HUES6 (cell line): ENCODE measurements at regions not wholly inside any gene's neighbourhood (a gene's known extent, or its start where the extent isn't known, plus 50 kb on each side); places are given as distances from the start of the nearest gene placed in this dataset.
"Not testable (repeated sequence)": the region's sequence is repeated elsewhere in the genome, so short reads cannot be mapped to it uniquely, and the experiment has no call there.

Experiments
- H3K27ac ChIP-seq: 2 replicates; pipeline ENCODE4 v1.7.0; 2013; ENCODE audit warnings: low read depth, mild to moderate bottlenecking, low read length, inconsistent platforms
- H3K27me3 ChIP-seq: 2 replicates; pipeline ENCODE4 v1.6.1; 2013; ENCODE audit warnings: low read length; ENCODE audit not compliant: control insufficient read depth, insufficient read depth
- H3K36me3 ChIP-seq: 2 replicates; pipeline ENCODE4 v1.6.1; 2013; ENCODE audit warnings: low read length; ENCODE audit not compliant: control insufficient read depth, insufficient read depth
- H3K4me1 ChIP-seq: 2 replicates; pipeline ENCODE4 v1.6.1; 2013; ENCODE audit warnings: low read length; ENCODE audit not compliant: control insufficient read depth, insufficient read depth
- H3K4me3 ChIP-seq: 2 replicates; pipeline ENCODE4 v1.5.1; 2013; ENCODE audit warnings: low read depth, low read length
- H3K9ac ChIP-seq: one replicate; pipeline ENCODE4 v1.6.1; 2013; ENCODE audit warnings: mild to moderate bottlenecking, low read length
- H3K9me3 ChIP-seq: 2 replicates; pipeline ENCODE4 v1.6.1; 2013; ENCODE audit warnings: low read depth, low read length; ENCODE audit not compliant: control insufficient read depth, insufficient read depth

DNA sequence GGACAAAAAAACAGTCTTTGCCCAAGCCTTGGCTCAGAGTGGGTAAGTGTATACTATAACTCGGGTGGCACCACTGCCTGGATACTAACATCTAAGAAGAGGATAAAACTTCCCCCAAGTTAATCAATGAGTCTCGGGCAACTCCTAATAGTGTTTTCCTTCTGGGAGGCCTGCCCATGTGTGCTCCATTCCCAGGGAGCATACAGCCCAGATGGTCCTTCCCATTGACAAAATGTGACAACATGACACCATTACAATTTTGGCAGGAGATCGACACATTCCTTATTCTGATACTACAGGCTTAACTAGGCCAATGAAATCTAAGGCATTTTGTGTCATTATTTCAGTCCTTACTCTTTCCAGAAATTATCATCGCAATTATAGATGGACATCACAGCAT, 52.7 kb upstream of the CRIM1 start:
- no peaks in the 10 kb centered on the region for H3K27me3 ChIP-seq
- H3K9ac ChIP-seq = no peak overlapping the region
- H3K9me3 ChIP-seq = no peaks in the 10 kb centered on the region

DNA sequence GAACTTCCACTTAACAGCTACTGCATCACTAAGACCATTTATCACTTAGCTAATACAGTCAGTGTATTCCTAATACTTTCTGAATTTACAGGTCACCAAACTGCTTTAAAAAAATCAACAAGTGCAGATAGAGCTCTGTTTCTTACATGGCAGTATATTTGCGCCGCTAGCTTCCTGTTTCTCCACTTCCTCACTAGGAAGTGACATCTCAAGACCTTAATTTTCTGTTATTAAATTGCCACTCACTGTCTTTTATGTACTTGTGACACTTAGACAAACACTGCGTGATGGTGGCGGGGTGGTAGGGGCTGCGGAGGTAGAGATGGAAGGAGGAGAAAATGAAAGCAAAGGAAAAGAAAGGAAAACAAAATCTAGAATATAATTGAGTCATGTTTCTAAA, 53.7 kb upstream of the CRIM1 start:
- H3K4me3 ChIP-seq = no peak overlapping the region
- H3K36me3 ChIP-seq = no peaks in the 10 kb centered on the region
- H3K4me1 ChIP-seq = no peaks in the 10 kb centered on the region
- no peak overlapping the region for H3K9ac ChIP-seq
- H3K9me3 ChIP-seq = no peaks in the 10 kb centered on the region
- no peak overlapping the region for H3K27ac ChIP-seq
- no peaks in the 10 kb centered on the region for H3K27me3 ChIP-seq

More for the DNA sequence above, 52.7 kb upstream of the CRIM1 start:
- H3K4me1 ChIP-seq = no peaks in the 10 kb centered on the region
- H3K4me3 ChIP-seq = no peak overlapping the region
- H3K27ac ChIP-seq = no peak overlapping the region
- no peaks in the 10 kb centered on the region for H3K36me3 ChIP-seq

DNA sequence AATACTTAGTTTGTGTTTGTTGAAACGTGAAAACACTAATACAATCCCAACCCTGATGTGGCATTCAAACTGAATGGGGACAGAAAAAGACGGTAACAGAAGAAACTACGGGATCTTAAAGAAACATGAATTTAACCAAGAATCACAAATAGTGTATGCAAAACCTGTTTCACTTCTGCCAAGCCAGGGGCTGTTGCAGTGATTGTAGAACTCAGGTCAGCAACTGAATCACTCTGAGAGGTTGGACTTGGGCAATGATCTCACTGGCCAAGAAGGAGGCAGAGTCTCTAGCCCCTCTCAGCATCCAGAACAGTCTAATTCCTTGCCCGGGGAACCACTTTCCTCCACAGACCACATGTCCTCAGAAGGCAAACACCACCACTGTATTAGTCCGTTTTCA, 54.9 kb upstream of the CRIM1 start:
- Histone ChIP-seq H3K4me1 (no peaks in the 10 kb centered on the region), H3K36me3 (no peaks in the 10 kb centered on the region), H3K9ac (no peak overlapping the region), H3K4me3 (no peak overlapping the region), H3K27ac (no peak overlapping the region), H3K9me3 (no peaks in the 10 kb centered on the region), H3K27me3 (no peaks in the 10 kb centered on the region)

DNA sequence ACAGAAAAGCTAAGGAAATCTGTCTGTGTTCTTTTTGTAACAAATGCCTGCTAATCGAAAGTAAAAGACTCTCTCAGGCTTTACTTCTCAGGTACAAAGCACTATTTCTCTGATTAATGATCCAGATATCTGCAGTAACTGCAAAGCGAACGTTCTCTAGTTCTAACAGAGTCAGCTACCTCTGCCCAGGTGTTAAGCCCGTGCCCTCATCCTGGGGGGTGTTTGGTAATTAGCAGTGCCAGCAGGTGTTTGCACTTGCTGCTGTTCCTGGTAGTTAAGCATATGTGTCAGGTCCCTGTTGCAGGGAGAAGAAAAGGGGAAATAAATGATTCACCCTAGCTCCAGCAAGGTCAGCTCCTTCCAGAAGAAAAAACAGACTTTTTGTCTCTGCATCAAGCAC, 58.8 kb upstream of the CRIM1 start:
- no peaks in the 10 kb centered on the region for H3K36me3 ChIP-seq
- no peak overlapping the region for H3K9ac ChIP-seq
- H3K4me3 ChIP-seq = no peak overlapping the region
- H3K27me3 ChIP-seq = no peaks in the 10 kb centered on the region
- no peaks in the 10 kb centered on the region for H3K9me3 ChIP-seq
- H3K27ac ChIP-seq = no peak overlapping the region
- 0 out of 2 replicates have a peak, but pooled peaks cover 2% of the 10 kb centered on the region for H3K4me1 ChIP-seq

DNA sequence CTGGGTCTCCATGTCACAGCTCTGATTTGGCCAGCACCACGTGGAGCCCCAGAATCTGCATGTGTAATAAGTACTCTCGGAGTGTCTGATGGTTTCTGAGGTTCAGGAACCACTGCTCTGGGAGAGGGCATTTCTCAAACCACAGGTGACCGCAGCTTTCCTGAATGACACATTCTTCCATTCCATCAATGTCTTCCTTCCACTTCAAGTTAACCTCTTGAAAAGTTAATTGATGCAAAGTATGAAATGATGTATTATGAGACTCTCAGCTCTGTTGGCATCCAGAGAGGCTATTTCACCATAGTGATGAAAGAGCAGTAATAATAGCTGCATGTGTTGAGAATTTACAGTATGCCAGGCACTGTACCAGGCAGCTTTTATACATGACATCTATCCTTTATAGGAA, 61.3 kb upstream of the CRIM1 start:
- no peaks in the 10 kb centered on the region for H3K27me3 ChIP-seq
- H3K9ac ChIP-seq = no peak overlapping the region
- no peaks in the 10 kb centered on the region for H3K9me3 ChIP-seq
- H3K4me3 ChIP-seq = no peak overlapping the region
- H3K27ac ChIP-seq = no peak overlapping the region
- no peaks in the 10 kb centered on the region for H3K36me3 ChIP-seq
- 0 out of 2 replicates have a peak, but pooled peaks cover 2% of the 10 kb centered on the region for H3K4me1 ChIP-seq

DNA sequence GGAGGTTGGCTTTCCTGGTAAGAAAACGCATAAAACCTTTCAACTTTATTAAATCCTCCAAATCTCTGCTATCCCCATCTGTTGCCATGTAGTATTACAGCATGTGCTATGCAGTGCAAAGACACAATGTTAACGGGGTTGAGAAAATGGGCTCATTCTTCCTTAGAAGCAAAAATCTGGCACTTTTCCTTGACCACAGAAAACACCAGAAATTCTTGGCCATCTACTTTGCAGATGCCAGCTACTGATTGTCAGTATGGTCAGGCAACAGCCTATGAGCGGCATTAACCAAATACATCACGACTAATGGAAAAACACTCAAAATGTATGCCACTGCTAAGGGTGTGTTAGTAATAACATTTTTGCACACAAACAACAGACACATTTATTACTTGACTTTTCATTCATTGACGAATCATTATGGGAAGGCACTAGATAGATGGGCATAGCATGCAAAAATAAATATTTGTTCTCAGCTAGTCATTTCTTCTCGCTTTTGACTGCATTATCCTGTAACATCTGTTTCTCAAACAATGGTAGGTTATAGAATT, 65.2 kb upstream of the CRIM1 start:
- Histone ChIP-seq H3K9ac (no peak overlapping the region), H3K9me3 (no peaks in the 10 kb centered on the region), H3K4me3 (no peak overlapping the region), H3K27me3 (no peaks in the 10 kb centered on the region), H3K36me3 (no peaks in the 10 kb centered on the region), H3K4me1 (0 out of 2 replicates have a peak, but pooled peaks cover 2% of the 10 kb centered on the region), H3K27ac (no peak overlapping the region)

DNA sequence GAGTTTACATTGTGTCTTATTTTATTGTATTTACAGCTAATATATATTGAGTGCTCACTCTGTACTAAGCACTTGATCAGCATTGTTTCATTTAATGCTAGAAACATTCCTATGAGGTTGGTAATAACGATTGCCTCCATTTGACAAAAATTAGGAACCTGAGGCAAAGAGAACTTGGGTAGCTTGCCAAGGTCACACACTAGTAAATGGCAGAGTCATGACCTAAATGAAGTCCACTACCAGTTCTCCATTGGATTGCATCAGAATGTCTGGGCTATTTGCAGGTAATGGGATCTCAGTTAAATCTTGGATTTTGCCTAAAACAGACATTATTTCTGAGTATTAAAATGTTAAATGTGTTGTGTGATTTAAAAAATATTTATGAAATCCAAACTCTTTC, 65.8 kb upstream of the CRIM1 start:
- Histone ChIP-seq H3K27ac (no peak overlapping the region), H3K36me3 (no peaks in the 10 kb centered on the region), H3K27me3 (no peaks in the 10 kb centered on the region), H3K4me3 (no peak overlapping the region), H3K4me1 (0 out of 2 replicates have a peak, but pooled peaks cover 2% of the 10 kb centered on the region), H3K9ac (no peak overlapping the region), H3K9me3 (no peaks in the 10 kb centered on the region)

DNA sequence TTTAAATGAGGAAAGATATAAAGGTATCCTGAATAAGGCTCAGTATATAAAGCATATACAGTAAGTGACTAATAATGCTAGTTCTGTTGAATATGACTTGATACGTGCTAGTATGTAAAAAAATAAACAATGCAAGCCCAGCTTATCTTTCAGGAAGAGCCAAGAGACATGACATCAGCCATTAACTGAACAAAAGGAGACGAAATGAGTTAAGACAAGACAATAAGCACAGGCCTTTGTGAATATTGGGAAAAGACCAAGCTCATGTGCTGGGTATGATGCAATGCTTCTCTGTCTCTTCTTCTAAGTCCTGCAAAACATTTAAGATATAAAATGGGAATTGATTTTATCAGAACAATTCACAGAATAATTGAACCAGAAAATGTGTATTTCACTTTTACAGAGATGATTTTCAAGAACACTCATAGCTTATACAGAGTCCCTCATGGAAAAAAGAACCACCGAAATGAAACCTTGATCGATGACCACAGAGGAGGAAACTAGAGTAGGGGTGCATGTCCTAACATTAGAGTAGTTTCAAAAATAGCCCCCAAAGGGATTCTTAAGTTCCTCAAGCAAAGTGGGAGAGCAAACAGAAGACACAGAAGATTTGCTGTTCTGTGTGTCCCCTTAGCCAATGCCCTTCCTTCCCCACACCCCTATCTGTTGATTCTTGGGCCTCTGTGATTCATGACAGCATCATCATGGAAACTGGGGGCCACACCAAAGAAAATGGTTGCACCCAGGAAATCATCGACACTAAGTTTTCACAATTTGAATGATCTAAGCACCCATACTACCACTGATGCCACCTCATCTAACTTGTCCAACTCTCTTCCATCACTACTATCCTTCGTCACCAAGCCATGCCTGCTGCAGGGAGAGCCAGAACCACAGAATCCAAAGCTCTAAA, 68.0 kb upstream of the CRIM1 start:
- H3K9ac ChIP-seq = no peak overlapping the region
- H3K27me3 ChIP-seq = no peaks in the 10 kb centered on the region
- H3K4me1 ChIP-seq = no peaks in the 10 kb centered on the region
- no peaks in the 10 kb centered on the region for H3K36me3 ChIP-seq
- H3K27ac ChIP-seq = no peak overlapping the region
- H3K4me3 ChIP-seq = no peak overlapping the region
- H3K9me3 ChIP-seq = peaks cover 1% of the 10 kb centered on the region; the same call in 1 of the 2 replicates

DNA sequence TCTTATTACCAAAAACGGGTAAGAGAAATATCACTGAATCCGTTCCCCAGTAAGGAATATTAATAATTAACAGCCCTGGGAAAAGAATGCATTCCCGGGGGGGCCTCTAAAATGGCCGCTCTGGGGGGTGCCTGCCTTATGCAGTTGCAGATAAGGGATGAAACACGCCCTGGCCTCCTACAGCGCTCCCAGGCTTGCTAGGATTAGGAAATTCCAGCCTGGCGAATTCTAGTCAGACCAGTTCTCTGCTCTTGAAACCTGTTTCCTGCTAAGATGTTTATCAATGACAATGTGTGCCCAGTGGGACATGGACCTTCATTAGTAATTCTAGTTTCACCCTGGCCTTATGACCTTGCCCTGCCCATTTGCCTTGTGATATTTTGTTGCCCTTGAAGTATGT, 76.1 kb upstream of the CRIM1 start:
- not testable (repeated sequence) for H3K36me3 ChIP-seq, H3K9ac ChIP-seq, H3K27me3 ChIP-seq, H3K4me1 ChIP-seq, H3K4me3 ChIP-seq, H3K27ac ChIP-seq
- H3K9me3 ChIP-seq = peaks cover 43% of the 10 kb centered on the region

DNA sequence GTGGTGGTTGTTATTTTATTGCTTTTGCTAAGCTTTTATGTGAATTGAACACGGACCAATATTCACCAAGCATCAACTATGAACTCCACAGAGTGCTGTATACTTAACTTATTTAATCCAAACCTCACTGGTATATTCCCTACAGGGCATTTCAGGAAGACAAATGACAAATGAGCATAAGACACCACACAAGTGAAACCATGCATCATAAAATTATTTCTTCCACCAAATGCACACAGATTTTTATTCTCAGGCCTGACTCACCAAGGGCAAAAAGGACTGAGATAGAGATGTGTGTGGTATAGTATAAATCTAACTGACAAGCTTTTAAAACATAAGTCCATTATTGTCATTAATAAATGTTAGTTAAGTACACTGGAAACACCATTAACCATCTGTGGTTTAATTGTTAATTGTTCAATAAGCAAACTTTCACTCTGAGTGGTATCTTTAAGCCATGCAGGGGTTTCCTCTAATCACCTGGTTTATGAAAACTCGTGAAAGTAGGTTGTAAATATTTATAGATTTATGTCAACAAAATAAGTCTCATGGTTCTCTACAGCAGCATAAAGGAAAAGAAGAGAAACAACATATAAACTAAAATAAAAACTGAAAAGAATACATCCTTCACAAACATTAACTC, 77.6 kb upstream of the CRIM1 start:
- Histone ChIP-seq H3K27me3 (no peaks in the 10 kb centered on the region), H3K9ac (no peak overlapping the region), H3K9me3 (peaks cover 43% of the 10 kb centered on the region), H3K4me1 (no peaks in the 10 kb centered on the region), H3K36me3 (no peaks in the 10 kb centered on the region), H3K4me3 (no peak overlapping the region), H3K27ac (no peak overlapping the region)
